ENCODE measurements at regions not wholly inside any gene's neighbourhood (a gene's known extent, or its start where the extent isn't known, plus 50 kb on each side); places are given as distances from the start of the nearest gene placed in this dataset.

DNA sequence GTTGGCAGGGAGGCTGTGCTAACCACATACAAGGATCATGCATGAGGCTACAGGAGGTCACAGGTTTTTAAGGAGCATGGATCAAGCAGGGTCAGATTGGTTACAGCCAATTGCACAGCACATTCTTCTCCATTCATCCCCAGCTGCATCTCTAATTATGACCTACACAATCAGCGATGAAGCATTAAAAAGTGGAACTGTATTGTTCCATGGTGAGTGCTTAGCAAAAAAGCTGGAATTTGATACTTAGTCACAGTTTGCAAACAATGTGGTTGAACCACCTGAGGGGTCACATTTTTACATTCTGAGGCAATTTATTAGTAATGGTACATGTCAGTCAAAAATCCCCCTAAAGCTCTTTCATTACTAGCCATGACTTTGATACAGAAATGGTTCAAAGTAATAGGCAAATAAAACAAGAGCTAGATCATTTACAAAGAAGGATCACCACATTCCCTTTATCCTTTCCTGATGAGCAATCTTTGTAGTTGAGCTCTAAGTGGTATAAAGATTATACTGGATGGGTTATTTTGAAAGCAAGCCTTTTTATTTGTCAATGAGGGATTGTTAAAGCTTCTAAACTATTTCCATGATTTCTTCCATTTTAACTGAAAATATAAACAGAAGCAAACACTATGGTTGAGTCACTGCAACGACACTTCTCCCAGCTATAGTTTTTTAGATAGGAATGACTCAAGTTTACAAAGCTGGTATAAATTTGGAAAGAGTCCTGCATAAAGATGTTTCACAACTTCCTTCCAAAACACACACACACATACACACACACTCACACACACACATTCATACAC lies 217.8 kb upstream of the SEMA3A start:
- TF ChIP-seq CTCF (conservative IDR thresholded peaks at IDR 0.05) = no peak
- Mint-ChIP-seq H3K27ac (peak overlapping the region; percentile 44), H3K4me3 (peak overlapping the region; percentile 20), H3K9me3 (peaks cover 4% of the 10 kb centered on the region), H3K4me1 (ENCODE audit: unreplicated experiment) (peaks cover 12% of the 10 kb centered on the region), H3K27me3 (no peaks in the 10 kb centered on the region), H3K36me3 (no peaks in the 10 kb centered on the region)
- DNase-seq (ENCODE audit: extremely low spot score, unreplicated experiment) = no peak

DNA sequence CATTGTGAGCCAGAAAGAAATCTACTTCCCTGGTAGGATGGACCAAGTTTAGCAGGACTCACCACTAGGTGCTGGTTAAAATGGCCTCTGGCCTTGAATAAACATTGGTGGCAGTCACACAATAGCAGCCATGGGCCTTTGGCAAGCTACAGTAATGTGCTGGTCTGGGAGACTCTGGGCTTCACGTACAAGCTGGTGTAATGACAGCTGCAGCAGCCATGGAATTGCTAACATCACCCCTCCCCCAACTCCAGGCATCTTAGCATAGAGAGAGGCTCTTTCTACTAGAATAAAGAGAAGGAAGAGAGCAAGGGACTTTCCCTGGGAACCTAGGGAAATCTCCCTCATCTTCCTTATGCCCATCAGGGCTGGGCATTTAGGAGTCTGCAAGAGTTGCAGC lies 205.1 kb upstream of the SEMA3A start:
- peaks cover 21% of the 10 kb centered on the region for H3K9me3 Mint-ChIP-seq
- H3K4me1 Mint-ChIP-seq (ENCODE audit: unreplicated experiment) = no peaks in the 10 kb centered on the region
- no peaks in the 10 kb centered on the region for H3K27me3 Mint-ChIP-seq
- H3K27ac Mint-ChIP-seq = no peak overlapping the region
- no peak overlapping the region for H3K4me3 Mint-ChIP-seq
- DNase-seq (ENCODE audit: extremely low spot score, unreplicated experiment) = no peak
- TF ChIP-seq CTCF (conservative IDR thresholded peaks at IDR 0.05) = no peak
- H3K36me3 Mint-ChIP-seq = peaks cover 16% of the 10 kb centered on the region

DNA sequence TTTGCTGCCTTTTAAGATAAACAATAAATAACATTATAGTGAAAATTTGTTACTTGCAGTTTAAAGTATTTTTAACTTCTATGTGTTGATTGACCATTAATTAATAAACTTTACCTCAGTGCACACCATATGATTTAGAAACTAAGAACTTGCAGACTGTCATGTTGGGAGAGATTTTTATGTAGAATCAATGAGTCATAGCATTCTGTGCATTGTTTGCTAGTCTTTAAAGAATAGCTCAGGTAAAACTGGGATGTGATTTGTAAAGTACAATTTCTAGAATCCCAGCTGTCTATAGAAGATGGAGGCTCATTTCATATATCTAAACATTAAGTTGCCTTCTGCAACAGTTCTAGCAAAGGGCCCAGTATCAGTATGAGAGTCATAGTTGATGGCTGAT lies 199.6 kb upstream of the SEMA3A start:
- Mint-ChIP-seq H3K4me3 (no peak overlapping the region), H3K27me3 (no peaks in the 10 kb centered on the region), H3K9me3 (no peaks in the 10 kb centered on the region), H3K4me1 (ENCODE audit: unreplicated experiment) (no peaks in the 10 kb centered on the region), H3K27ac (no peak overlapping the region), H3K36me3 (no peaks in the 10 kb centered on the region)
- no peak for TF ChIP-seq CTCF (conservative IDR thresholded peaks at IDR 0.05)
- no peak for DNase-seq (ENCODE audit: extremely low spot score, unreplicated experiment)

DNA sequence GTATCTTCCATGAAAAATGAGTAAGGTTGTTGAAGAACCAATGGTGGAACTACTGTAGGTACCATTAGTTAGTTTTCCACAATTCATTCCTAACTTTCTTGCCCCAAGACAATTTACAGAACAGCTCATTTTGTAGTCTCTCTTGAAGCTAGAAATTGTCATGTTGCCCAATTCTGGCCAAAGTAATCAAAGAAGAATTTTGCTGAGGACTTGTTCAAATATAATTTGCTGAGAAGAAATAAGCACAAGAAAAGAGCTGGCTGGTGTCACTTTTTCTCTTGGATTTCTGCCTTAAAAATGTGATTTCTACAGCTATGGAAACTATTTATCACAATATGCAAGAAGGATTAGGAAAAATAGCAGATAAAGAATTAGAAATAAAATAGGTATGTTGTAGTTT lies 199.2 kb upstream of the SEMA3A start:
- DNase-seq (ENCODE audit: extremely low spot score, unreplicated experiment) = no peak
- no peaks in the 10 kb centered on the region for H3K36me3 Mint-ChIP-seq
- H3K27ac Mint-ChIP-seq = no peak overlapping the region
- H3K4me1 Mint-ChIP-seq (ENCODE audit: unreplicated experiment) = no peaks in the 10 kb centered on the region
- no peak overlapping the region for H3K4me3 Mint-ChIP-seq
- H3K27me3 Mint-ChIP-seq = no peaks in the 10 kb centered on the region
- TF ChIP-seq CTCF (conservative IDR thresholded peaks at IDR 0.05) = no peak
- H3K9me3 Mint-ChIP-seq = no peaks in the 10 kb centered on the region

DNA sequence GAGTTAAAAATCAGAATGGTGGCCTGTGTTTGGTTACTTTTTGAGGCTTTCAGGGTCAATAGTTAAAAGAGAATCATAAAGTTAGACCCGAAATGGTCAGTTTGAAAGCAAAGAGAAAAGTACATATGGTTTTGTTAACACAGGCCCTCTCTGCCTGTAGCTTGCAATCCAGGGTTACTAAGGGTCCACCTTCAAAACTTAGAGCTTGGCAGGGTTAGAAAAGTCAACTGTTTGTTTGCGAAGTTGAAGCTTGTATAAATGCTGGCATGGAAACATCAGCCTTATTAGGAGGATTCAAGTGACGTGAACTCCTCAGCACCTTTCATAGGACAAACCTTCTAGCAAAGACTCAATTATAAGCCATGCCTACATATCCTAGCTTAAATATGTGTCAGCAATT lies 196.3 kb upstream of the SEMA3A start:
- Mint-ChIP-seq H3K36me3 (no peaks in the 10 kb centered on the region), H3K9me3 (no peaks in the 10 kb centered on the region), H3K4me3 (no peak overlapping the region), H3K27me3 (no peaks in the 10 kb centered on the region), H3K27ac (no peak overlapping the region), H3K4me1 (ENCODE audit: unreplicated experiment) (no peaks in the 10 kb centered on the region)
- TF ChIP-seq CTCF (conservative IDR thresholded peaks at IDR 0.05) = no peak
- no peak for DNase-seq (ENCODE audit: extremely low spot score, unreplicated experiment)

All from type B pancreatic cell (in vitro differentiated cells).